ENCODE measurements at regions not wholly inside any gene's neighbourhood (a gene's known extent, or its start where the extent isn't known, plus 50 kb on each side); places are given as distances from the start of the nearest gene placed in this dataset.

DNA sequence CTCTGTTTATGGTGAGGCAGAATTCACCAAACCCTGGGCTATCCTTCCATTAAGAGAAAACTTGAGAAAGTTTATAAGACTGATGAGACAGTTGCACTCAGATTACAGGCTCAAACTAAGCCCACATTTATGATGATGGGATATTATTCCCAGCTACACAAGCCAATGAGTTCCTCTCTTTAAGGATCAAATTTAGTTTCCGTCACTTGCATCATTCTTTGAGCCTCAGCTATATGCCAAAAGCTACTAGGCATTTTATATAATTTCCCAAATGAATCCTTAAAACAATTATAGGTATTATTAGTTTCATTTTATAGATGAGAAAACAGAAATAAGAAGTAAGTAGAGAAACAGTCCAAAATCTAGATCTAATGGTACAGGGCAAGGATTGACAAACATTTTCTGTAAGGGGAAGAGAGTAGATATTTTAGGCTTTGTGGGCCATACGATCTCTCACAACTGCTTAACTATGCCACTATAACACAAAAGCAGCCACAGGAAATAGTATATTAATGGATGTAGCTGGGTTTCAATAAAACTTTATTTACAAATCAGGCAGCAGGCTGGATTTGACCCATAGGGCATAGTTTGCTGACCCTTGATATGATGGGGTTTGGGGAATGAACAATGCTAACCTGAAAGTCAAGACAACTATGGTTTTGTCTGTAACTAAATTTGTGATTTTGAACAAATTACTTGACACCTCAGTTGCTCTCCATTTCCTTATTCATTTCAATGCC, 91.8 kb upstream of the PLXNC1 start:
- Histone ChIP-seq H3K9ac (ENCODE audit: low read depth in 1 of 2, low read length in 2 of 2) (no peak overlapping the region), H3K27ac (ENCODE audit: low read depth in 2 of 2, low read length in 2 of 2) (no peak overlapping the region), H3K4me3 (ENCODE audit: low read length in 2 of 2) (no peak overlapping the region), H3K27me3 (ENCODE audit: control insufficient read depth in 2 of 2, insufficient read depth in 2 of 2, low read length in 2 of 2) (no peaks in the 10 kb centered on the region), H3K36me3 (ENCODE audit: control insufficient read depth in 2 of 2, insufficient read depth in 2 of 2, low read length in 2 of 2) (no peaks in the 10 kb centered on the region), H3K4me1 (ENCODE audit: control insufficient read depth in 2 of 2, insufficient read depth in 2 of 2, low read length in 2 of 2) (peaks cover 17 to 29% of the 10 kb centered on the region in 2 donors), H3K9me3 (ENCODE audit: control insufficient read depth in 2 of 2, low read length in 2 of 2) (no peaks in the 10 kb centered on the region)

- Histone ChIP-seq H3K9ac (ENCODE audit: low read depth in 1 of 2, low read length in 2 of 2) (no peak overlapping the region), H3K4me3 (ENCODE audit: low read length in 2 of 2) (no peak overlapping the region), H3K27ac (ENCODE audit: low read depth in 2 of 2, low read length in 2 of 2) (no peak overlapping the region), H3K9me3 (ENCODE audit: control insufficient read depth in 2 of 2, low read length in 2 of 2) (no peaks in the 10 kb centered on the region), H3K36me3 (ENCODE audit: control insufficient read depth in 2 of 2, insufficient read depth in 2 of 2, low read length in 2 of 2) (no peaks in the 10 kb centered on the region), H3K4me1 (ENCODE audit: control insufficient read depth in 2 of 2, insufficient read depth in 2 of 2, low read length in 2 of 2) (peaks cover 17 to 29% of the 10 kb centered on the region in 2 donors), H3K27me3 (ENCODE audit: control insufficient read depth in 2 of 2, insufficient read depth in 2 of 2, low read length in 2 of 2) (no peaks in the 10 kb centered on the region)
Observed at GRCh38 chr12:94057262-94058151, 90.9 kb upstream of the PLXNC1 start.

DNA sequence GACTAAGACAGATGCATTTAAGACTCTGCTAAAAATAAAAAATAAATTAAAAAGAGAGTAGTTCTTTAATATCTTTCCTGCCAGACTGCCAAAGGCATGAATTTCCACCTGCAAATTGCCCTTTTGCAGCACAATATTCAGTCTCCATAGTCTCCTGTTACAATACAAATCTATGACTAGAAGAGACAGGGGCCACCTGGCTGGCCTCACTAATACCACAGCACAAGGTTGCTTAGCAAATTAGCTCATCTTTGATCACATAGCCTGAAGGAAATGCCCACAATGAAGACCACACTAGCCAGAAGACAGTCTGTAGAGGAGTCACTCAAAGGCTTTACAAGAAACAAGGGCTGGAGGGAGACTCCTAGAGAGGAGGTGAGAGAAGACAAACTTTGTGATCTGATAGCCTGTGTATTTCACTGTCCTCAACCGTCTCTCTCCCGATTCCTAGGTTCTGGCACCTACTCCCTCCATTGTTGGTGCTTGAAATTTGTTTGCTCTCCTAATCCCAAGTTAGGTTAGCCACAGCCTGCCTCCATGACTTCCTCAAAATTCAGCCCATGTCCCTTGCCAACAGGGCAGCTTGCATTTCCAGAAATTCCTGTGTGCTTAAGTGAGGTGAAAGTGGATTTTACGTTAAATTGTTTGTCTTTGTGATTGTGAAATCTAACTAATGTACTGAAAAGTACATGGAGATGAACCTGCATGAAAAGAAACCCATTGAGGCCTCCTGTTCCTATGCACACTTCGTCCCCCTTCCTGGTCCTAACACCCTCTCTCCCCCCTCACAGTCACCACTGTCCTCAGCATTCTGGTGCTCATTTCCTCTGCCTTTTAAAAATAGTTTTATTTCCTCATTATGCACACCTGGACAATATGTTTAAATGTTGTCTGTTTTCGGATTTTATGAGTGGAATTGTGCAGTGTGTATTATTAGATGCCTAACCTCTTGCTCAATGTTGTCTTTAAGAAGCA, 88.7 kb upstream of the PLXNC1 start:
- H3K27ac ChIP-seq (ENCODE audit: low read depth in 2 of 2, low read length in 2 of 2) = peak overlapping the region; percentile 56 to 57
- no peak overlapping the region for H3K4me3 ChIP-seq (ENCODE audit: low read length in 2 of 2)
- peaks cover 14 to 20% of the 10 kb centered on the region in 2 donors for H3K4me1 ChIP-seq (ENCODE audit: control insufficient read depth in 2 of 2, insufficient read depth in 2 of 2, low read length in 2 of 2)
- no peaks in the 10 kb centered on the region for H3K27me3 ChIP-seq (ENCODE audit: control insufficient read depth in 2 of 2, insufficient read depth in 2 of 2, low read length in 2 of 2)
- no peaks in the 10 kb centered on the region for H3K36me3 ChIP-seq (ENCODE audit: control insufficient read depth in 2 of 2, insufficient read depth in 2 of 2, low read length in 2 of 2)
- H3K9me3 ChIP-seq (ENCODE audit: control insufficient read depth in 2 of 2, low read length in 2 of 2) = no peaks in the 10 kb centered on the region
- H3K9ac ChIP-seq (ENCODE audit: low read depth in 1 of 2, low read length in 2 of 2) = peak overlapping the region in 1 of 2 donors; percentile 20

GRCh38 chr12:94062194-94062593, 86.2 kb upstream of the PLXNC1 start:
- no peaks in the 10 kb centered on the region for H3K36me3 ChIP-seq (ENCODE audit: control insufficient read depth in 2 of 2, insufficient read depth in 2 of 2, low read length in 2 of 2)
- H3K4me3 ChIP-seq (ENCODE audit: low read length in 2 of 2) = no peak overlapping the region
- no peaks in the 10 kb centered on the region for H3K27me3 ChIP-seq (ENCODE audit: control insufficient read depth in 2 of 2, insufficient read depth in 2 of 2, low read length in 2 of 2)
- peaks cover 7 to 15% of the 10 kb centered on the region in 2 donors for H3K4me1 ChIP-seq (ENCODE audit: control insufficient read depth in 2 of 2, insufficient read depth in 2 of 2, low read length in 2 of 2)
- H3K9me3 ChIP-seq (ENCODE audit: control insufficient read depth in 2 of 2, low read length in 2 of 2) = no peaks in the 10 kb centered on the region
- peak overlapping the region in 1 of 2 donors; percentile 59 for H3K27ac ChIP-seq (ENCODE audit: low read depth in 2 of 2, low read length in 2 of 2)
- no peak overlapping the region for H3K9ac ChIP-seq (ENCODE audit: low read depth in 1 of 2, low read length in 2 of 2)

DNA sequence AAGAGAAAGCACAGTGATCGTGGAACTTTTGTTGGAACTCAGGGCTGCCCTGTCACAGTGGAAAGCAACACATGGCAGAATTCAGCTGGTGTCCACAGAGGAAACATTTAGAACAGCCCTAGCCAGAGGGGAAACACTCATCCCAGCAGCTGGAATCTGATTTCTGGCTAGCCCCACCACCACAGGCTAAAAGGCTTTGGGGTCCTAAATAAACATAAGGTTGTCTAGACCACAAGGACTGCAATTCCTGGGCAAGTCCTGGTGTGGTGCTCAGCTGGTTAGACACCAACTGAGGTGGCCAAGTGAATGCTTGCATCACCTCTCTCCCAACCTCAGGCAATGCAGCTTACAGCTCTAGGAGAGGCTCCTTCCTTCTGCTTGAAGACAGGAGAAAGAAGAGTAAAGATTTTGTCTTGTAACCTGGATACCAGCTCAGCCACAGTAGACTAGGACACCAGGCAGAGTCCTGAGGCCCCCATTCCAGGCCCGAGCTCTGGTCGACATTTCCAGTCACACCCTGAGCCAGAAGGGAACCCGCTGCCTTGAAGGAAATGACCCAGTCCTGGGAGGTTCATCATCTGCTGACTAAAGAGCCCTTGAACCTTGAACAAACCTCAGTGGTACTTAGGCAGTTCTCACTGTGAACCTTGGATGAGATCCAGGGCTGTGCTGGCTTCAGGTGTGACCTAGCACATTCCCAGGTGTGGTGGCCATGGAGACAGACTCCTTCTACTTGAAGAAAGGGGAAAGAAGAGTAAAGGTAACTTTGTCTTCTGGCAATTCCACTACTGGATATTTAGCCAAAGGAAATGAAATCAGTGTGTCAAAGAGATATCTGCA, 85.4 kb upstream of the PLXNC1 start:
- Histone ChIP-seq H3K9ac (ENCODE audit: low read depth in 1 of 2, low read length in 2 of 2) (no peak overlapping the region), H3K4me3 (ENCODE audit: low read length in 2 of 2) (no peak overlapping the region), H3K36me3 (ENCODE audit: control insufficient read depth in 2 of 2, insufficient read depth in 2 of 2, low read length in 2 of 2) (no peaks in the 10 kb centered on the region), H3K27me3 (ENCODE audit: control insufficient read depth in 2 of 2, insufficient read depth in 2 of 2, low read length in 2 of 2) (no peaks in the 10 kb centered on the region), H3K27ac (ENCODE audit: low read depth in 2 of 2, low read length in 2 of 2) (peak overlapping the region; percentile 59 to 69), H3K4me1 (ENCODE audit: control insufficient read depth in 2 of 2, insufficient read depth in 2 of 2, low read length in 2 of 2) (peaks cover 7 to 15% of the 10 kb centered on the region in 2 donors), H3K9me3 (ENCODE audit: control insufficient read depth in 2 of 2, low read length in 2 of 2) (no peaks in the 10 kb centered on the region)

DNA sequence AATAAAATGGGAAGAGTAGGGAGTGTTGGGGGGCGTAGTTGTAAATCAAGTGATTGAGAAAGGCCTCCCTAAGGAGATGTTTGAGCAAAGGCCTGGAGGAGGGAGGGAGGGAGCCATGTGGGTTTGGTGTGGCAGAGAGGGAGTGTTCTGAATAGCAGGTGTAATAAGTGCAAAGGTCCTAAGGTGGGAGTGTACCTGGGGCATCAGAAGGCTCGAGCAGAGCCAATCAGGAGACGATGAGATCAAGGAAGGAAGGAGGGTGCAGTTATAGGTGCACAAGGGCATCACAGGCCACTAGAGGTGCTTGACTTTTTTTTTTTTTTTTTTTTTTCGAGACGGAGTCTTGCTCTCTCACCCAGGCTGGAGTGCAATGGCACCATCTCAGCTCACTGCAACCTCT, 77.9 kb upstream of the PLXNC1 start:
- Histone ChIP-seq H3K27me3 (ENCODE audit: control insufficient read depth in 2 of 2, insufficient read depth in 2 of 2, low read length in 2 of 2) (no peaks in the 10 kb centered on the region), H3K27ac (ENCODE audit: low read depth in 2 of 2, low read length in 2 of 2) (peak overlapping the region; percentile 74 to 79), H3K4me1 (ENCODE audit: control insufficient read depth in 2 of 2, insufficient read depth in 2 of 2, low read length in 2 of 2) (peaks cover 3 to 16% of the 10 kb centered on the region in 2 donors), H3K36me3 (ENCODE audit: control insufficient read depth in 2 of 2, insufficient read depth in 2 of 2, low read length in 2 of 2) (no peaks in the 10 kb centered on the region), H3K4me3 (ENCODE audit: low read length in 2 of 2) (no peak overlapping the region), H3K9ac (ENCODE audit: low read depth in 1 of 2, low read length in 2 of 2) (no peak overlapping the region), H3K9me3 (ENCODE audit: control insufficient read depth in 2 of 2, low read length in 2 of 2) (no peaks in the 10 kb centered on the region)

GRCh38 chr12:94071258-94071657, 77.1 kb upstream of the PLXNC1 start:
- Histone ChIP-seq H3K4me3 (ENCODE audit: low read length in 2 of 2) (no peak overlapping the region), H3K9me3 (ENCODE audit: control insufficient read depth in 2 of 2, low read length in 2 of 2) (no peaks in the 10 kb centered on the region), H3K4me1 (ENCODE audit: control insufficient read depth in 2 of 2, insufficient read depth in 2 of 2, low read length in 2 of 2) (peaks cover 3 to 16% of the 10 kb centered on the region in 2 donors), H3K9ac (ENCODE audit: low read depth in 1 of 2, low read length in 2 of 2) (peak overlapping the region in 1 of 2 donors; percentile 3), H3K27ac (ENCODE audit: low read depth in 2 of 2, low read length in 2 of 2) (peak overlapping the region; percentile 74 to 79), H3K27me3 (ENCODE audit: control insufficient read depth in 2 of 2, insufficient read depth in 2 of 2, low read length in 2 of 2) (no peaks in the 10 kb centered on the region), H3K36me3 (ENCODE audit: control insufficient read depth in 2 of 2, insufficient read depth in 2 of 2, low read length in 2 of 2) (no peaks in the 10 kb centered on the region)

- H3K4me3 ChIP-seq (ENCODE audit: low read length in 2 of 2) = no peak overlapping the region
- no peak overlapping the region for H3K9ac ChIP-seq (ENCODE audit: low read depth in 1 of 2, low read length in 2 of 2)
- H3K36me3 ChIP-seq (ENCODE audit: control insufficient read depth in 2 of 2, insufficient read depth in 2 of 2, low read length in 2 of 2) = no peaks in the 10 kb centered on the region
- H3K27me3 ChIP-seq (ENCODE audit: control insufficient read depth in 2 of 2, insufficient read depth in 2 of 2, low read length in 2 of 2) = no peaks in the 10 kb centered on the region
- H3K27ac ChIP-seq (ENCODE audit: low read depth in 2 of 2, low read length in 2 of 2) = no peak overlapping the region
- peaks cover 3 to 24% of the 10 kb centered on the region in 2 donors for H3K4me1 ChIP-seq (ENCODE audit: control insufficient read depth in 2 of 2, insufficient read depth in 2 of 2, low read length in 2 of 2)
- no peaks in the 10 kb centered on the region for H3K9me3 ChIP-seq (ENCODE audit: control insufficient read depth in 2 of 2, low read length in 2 of 2)
Observed at GRCh38 chr12:94073441-94074051, 74.8 kb upstream of the PLXNC1 start.
